Stimulated activated CD8-positive, alpha-beta memory T cell treated with anti-CD3 and anti-CD28 coated beads, Interleukin-15, amount 100 ng/mL, for 48 hours (primary cell): ENCODE measurements at regions not wholly inside any gene's neighbourhood (a gene's known extent, or its start where the extent isn't known, plus 50 kb on each side); places are given as distances from the start of the nearest gene placed in this dataset.
A peak's percentile ranks its signal among the peaks of the same experiment; 100 is the strongest.

ENCODE experiments used
- DNase-seq, 2 donors: peaks; one replicate each; pipeline ENCODE4 v3.0.0-alpha.2; 2020; ENCODE audit warnings: low read depth in 2 of 2

DNA sequence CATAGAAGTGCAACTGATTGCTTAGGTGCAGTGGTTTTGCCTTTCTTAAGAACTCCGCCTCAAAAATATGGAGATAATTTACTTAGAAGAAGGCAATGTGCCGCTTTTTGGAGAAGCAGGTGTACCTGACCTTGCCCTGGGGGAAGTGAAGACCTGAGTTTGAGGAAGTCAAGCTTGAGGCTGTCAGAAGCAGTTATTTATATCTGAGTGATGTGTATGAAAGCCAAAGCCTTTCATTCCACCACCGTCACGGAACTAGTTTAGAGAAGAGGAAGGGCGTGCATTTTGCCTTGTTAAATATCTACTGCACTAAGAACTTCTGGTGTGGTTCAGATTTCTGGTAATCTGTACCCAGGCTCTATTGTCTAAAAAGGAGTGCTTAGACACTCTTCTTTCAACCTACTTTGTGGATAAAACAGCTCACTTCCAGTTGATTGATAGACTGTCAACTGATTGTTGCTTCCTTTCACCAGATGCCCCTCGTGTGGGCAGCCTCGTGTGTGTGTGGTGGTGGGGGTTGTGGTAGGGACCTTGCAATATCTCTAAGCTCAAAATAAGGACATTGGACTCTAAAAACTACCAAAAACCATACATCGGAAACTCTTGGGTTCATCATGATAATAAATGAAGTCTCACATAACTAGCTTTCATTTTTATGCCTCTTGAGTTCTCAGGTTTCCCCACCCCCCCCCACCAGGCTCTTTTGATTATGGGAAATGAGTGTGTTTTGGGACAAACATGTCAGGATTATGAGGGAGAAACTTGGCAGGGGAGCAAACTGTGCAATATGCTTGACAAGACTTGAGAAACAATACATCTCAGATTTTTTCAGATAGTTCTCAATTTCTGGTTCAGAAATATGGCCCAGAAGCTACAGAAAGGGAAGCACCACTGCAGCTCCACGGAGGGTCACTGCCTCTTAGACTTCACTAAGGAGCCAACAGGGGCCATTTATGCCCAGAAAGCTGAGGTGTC is 78.6 kb downstream of the ARF6 start:
- peak; percentile 53 to 57 for DNase-seq

DNA sequence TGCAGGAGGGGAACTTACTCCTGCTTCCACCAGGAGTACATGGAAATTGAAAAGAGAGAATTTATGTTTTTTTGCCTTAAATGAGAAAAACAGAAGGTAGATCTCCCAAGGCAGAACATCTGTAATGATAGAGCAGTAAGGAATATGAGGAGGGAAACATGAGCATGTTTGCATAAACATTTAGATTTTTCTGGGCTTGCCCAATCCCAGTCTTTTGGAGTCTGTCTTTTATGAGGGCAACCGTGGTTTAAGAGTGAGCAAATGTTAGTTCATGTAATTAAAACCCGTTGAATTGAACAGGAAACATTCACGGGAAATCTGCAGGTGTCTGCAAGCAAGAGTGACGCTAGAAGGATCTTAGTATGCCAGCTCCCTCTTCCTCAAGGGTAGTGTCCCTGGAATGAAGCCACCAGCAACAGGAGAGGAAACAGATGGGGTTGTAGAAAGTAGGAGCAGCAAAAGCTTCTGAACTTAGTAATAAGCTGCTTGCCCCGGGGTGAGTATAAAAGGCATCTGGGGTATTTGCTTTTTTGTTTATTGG is 79.3 kb downstream of the ARF6 start:
- no peak for DNase-seq

DNA sequence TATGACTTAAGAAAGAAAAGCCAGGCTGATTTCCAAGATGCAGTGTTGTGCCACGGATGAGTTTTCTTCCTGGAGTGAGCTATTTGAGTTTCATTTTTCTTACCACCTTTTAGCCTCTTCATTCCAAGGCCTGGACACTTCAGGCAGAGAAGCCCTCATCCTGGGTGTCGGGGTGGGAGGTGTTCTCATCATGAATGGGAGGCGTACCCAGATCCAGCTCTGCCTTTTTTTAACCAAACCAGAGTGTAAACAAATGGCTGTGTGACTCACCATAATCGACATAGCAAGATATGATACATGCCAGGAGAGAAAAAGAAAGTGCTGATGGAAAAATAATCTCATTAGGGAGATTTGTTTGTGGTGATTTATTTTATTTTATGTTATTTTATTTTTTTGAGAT is 79.9 kb downstream of the ARF6 start:
- DNase-seq = no peak

DNA sequence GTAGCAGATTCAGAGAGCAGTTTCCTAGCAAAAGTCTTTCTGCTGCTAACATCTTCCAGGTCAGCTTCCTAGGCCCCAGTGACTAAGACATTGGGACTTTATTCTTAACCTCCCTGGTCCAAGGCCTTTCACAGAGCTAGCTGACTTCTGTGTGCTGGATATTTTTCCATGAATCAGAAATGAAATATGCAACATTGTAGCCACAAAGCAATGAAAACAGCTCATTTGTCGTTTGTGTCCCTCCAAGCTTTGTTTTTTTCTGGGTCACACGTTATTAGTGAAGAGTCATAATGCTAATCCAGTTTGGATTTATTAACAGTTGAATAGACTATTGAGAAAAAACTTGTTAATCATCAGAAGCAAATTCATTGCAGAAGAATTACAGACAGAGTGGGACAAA is 82.4 kb downstream of the ARF6 start:
- no peak for DNase-seq

DNA sequence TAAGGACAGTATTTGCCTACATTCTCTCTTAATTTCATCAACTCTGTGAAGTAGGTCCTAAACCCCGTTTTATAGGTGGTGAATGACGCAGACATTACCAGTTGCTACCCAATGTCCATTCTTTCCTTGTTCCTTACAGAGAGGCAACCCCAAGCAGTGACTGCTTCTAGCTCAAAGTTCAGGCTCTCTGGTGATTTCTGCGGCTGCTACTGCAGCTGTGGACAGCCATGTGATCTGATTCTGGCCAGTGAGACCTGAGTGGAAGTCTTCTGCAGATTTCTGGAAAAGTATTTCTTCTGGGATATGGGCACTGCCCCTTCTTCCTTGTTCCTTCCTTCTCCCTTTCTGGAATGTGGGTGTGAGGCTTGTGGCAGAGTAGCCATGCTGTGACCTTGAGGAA is 82.9 kb downstream of the ARF6 start:
- no peak for DNase-seq

DNA sequence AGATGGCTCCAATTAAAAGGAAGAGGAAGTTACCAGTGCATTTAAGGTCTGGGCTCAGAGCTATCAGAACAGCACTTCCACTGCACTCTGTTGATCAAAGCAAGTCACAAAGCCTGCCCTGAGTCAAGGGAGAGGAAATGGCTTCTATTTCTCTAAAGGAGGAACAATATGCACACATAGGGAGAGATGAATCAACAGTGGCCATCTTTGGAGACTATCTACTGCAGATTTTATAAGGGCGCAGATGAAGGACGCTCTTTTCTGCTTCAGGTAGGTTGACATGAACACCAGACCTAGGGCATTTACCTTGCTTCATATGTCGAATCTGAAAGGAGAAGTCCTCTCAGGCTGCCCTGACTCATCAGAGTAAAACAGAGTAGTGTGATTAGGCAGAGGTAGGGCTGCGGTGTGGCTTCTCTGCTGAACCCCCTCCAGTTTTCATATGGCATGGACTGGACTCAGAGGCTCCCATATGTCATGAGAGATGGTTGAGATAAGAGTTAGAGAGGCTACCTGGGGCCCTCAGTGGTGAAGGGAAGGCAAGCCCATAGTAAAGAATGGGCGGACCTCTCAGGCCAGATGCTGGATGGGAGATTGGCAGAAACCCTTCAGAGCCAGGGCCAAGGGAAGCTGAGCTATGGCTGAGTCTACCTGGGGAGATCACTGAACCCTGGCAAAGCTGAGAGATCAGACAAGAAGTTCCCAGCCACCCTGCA is 84.4 kb downstream of the ARF6 start:
- peak in 1 of 2 donors; percentile 50 for DNase-seq

DNA sequence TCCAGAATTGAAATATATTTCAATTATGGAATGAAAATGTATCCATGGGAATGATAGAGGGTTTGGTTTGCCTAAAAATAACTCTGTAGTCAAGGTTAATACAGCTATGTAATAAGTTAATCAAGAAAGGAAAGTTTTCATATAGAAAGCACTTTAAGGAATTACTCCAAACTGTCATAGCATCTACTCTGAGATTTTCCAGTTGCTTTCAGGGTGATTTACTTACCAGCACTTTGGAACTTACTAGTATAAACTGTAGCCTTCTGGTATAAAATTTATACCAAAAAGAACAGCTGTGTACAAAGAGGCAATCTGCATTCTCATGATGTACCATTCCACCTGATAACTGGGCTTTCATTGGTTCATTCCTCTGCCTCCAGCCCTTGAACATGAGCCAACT is 87.1 kb downstream of the ARF6 start:
- no peak for DNase-seq

DNA sequence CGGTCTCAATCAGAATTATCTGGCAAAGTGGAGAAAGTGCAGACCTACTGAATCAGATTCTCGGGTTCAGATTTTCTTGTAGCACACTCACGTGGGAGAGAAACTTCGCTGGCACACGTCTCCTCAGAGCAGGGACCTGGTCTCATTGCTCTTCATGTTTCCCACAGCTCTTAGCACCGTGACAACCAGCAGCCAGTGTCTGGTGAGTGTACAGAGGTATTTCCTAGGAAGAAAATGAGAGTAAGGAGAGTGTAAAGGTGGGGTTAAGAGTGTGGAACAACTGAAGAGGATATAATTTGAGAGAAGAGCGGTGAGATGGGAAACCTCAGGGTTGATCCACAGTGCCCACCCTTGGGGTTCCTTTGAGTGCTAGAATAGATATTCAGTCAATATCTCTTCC is 89.2 kb downstream of the ARF6 start:
- no peak for DNase-seq

DNA sequence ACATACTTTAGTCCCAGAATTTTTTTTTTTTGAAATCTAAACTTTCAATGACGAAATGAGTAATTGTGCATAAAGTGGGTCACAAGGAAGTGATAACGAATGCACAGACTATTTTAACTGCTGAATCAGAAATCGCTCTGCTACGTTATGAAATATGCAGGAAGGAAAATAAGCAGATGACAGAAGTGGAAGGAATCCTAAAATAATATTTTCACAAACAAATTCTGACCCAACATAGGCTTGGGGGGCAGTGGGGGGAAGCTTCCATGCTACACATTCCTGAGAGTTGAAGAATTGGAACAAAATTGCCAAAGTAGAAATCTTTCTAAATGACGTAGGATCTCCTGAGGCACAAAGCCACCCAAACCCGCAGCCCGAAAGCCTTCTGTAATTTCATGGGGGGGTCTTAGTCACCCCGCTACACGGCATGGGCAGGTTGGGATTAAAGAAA is 89.6 kb downstream of the ARF6 start:
- no peak for DNase-seq

DNA sequence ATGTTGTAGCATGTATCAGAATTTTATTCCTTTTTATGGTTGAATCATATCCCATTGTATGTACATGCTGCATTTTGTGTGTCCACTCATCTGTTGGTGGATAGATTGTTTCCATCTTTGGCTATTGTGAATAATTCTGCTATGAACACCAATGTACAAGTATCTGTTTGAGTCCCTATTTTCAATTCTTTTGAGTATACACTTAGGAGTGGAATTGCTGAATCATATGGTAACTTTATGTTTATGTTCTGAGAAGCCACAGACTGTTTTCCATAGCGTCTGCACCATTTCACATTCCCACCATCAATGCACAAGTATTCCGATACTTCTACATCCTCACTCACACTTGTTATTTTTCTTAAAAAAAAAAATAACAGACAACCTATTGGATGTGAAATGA is 91.5 kb downstream of the ARF6 start:
- no peak for DNase-seq

DNA sequence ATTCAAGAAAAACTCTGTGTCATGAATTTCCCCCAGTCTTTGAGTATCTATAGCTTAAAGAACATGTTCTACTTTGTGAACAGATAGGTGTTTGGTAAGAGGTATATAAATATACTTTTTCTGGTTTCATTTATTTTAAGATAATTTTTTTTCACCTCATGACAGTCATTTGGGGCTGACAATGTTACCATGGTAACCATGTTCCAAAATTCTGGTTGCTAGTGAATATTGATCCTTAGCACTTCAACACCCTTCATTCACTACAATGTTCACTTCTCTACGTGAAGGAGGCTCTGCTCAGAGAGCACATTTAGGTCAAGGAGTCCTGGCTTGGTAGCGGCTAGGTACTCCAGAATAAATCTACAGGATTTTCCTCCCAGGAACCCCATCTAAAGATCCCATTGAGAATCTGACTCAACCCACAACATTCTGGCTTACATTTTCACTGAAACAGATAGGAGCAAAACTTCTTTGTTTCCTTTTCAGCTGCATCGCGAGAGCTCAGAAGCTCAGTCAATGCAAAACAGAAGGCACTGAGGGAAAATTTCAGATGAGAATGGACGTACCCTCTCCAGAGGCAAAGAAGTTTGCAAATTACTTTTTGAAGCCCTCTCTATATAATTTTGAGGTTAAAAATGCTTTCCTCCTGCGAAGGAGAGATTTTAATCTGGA is 93.6 kb downstream of the ARF6 start:
- DNase-seq = no peak

DNA sequence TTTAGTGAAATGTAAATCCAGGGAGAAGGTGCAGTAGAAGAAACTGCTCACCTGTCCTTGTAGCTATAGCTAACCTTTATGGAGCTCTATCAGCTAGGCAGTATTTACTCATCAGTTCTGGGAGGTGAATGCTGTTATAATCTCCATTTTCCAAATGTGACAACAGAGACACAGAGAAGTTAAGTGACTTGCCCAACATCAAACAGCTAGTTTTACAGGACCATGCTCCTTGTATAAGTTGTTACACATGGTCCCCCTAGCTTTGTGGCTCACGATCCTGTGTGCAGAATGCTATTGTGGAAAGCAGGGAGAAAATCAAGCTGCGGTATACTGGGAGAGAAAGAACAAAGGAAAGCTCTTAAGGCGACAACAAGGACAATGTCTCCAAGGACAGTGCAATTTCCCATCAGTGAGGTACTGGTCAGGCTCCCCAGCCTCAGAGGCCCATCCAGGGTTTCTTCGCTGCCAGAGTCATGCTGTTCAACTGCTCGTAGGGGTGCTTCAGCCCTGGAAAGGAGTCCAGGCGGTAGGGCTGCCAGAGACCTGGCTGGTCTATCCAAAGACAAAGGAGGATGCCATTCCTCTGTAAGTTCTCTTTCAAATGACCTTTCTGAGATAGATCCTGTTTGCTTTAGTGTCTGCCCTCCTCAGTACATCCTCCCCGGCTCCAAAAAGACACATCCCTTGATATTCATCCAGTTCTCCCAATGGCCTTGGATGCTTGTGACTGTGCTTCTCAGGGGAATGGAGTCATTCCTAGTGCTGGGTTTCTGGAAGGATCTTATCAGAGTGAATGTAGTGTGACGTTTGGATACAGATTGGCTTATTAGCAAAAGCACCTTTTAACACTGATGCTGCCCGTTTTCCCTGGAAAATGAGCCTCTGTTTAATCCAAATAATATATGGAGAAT is 95.5 kb downstream of the ARF6 start:
- no peak for DNase-seq

DNA sequence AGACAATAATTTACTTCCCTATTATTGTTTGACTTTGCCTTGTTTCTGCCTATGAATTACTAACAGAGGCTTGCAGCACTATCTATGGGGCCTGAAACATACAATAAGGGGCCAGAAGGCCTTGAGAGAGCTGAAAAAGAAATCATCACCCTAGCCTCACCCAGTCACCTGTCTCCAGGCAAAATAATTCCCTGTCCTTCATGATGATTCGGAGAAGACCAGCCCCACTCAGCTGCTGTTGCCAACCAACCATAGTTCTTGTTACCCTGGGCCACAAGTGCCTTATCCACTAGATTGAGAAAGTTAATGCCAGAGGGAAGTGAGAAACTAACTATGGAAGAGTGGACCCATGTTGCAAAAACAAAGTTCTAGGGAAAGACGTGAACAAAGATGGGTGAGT is 97.1 kb downstream of the ARF6 start:
- DNase-seq = no peak

DNA sequence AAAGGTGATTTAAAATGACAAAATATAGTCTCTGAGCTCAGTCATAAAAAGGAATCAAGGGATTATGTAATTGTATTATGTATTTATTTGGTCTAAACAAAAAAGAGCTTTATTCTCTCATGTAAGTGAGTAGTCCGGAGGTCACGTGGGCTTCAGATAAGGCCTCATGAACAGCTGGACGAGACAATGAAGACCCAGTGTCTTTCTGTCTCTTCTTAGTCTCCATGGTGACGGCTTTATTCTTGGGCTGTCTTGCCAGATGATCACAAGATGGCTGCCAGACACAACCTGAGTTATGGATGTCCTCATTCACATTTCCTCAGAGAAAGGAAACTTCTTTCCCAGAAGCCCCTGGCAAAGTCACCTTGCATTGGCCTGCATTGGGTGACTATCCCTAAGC is 98.6 kb downstream of the ARF6 start:
- DNase-seq = no peak

DNA sequence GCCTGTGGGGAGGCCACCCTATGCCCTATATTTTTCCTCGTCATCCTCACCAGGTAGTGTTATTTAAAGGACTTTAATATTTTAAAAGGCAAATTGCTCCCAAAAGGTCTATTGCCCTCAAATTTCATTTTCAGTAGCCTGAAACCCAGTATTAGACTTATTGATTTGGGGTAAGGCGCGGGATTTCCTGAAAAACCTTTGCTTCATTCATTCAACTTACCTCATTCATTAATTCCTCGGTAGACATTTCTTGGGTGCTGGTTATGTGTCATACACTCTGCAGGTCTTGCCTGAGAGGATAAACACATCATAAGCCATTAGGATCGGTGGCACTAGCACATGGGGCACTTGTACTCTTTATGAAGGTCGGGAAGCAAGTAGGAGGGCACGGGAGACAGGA is 99.2 kb downstream of the ARF6 start:
- no peak for DNase-seq

DNA sequence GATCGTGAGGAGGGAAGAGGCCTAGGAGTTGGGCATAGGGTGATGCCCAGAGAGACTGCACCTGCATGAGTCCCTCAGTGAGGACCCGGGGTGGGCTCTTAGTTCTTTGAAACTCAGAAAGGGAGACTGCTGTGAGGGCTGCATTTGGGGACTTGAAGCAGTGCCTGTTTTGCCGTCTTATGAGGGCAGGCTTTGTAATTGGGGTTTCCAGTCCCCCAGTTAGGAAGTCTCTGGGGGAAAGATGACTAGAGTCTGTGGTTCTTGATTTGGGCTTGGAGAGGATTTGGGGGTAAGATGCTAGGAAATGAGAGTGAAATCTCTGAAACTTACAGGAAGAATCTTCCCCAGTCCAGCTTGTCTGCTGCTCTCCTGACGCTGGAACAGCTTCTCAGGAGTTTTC is 99.6 kb downstream of the ARF6 start:
- no peak for DNase-seq

DNA sequence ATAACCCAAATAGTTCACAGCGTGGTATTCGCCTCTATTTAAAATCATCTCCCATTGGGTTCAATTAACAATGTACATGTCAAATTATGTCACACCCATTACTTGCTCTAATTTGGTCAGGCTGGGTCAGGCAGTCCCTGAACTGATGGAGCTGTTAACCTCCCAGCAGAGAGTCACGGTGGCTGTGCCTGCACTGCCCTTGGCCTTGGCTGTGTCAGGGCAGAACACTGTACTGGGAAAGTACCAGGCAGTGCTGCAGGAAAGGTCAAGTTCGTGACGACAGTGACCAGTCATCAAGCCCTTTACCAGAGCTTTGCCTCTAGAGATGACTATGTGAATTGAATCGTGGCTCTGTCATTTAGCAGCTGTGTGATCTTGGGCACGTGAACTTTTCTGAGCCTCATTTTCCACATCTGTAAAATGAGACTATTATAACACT is 100.0 kb downstream of the ARF6 start:
- peak in 1 of 2 donors; percentile 59 for DNase-seq

DNA sequence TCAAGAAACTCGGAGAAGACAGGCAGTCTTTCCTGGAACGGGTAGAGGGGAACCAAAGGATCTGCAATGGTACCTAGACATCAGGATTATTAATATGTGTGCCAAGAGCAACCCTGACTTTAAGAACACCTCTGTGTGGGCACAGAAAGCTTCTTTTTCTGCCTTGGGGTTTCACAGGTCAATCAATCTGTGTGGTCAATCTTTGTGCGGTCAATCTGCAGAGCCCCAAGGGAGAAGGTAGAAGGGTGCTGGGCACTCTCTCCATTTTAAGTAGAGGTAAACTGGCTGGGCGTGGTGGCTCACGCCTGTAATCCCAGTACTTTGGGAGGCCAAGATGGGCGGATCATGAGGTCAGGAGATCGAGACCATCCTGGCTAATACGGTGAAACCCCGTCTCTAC is 100.7 kb downstream of the ARF6 start:
- DNase-seq = no peak

DNA sequence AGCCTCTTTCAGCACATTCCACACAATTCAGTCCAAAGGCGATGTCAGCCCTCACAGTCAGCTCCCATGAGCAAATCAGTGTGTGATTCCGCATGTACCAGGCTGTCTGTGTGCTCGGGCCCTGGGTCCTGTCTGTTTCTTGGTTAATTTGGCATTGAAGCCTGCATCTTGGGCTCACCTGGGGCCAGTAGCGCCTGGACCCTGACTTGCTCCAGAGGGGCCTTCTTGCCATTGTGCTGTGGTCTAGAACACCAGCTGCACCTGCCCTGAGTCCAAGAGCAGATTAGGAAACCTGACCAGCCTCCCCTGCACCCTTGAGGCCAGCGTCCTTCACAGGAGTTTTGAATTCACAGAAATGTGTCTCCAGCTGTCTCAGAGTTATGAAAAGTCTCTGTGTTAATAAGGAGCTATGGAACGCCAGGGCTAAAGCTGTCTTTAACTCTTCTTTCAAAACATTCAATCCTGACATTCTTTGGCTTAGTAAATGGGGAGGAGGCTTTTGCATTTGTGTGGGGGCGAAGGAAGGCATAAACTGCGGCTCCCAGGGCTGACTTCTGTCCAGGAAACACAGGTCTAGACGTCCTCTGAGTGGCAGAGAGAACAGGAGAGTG is 102.2 kb downstream of the ARF6 start:
- DNase-seq = no peak

DNA sequence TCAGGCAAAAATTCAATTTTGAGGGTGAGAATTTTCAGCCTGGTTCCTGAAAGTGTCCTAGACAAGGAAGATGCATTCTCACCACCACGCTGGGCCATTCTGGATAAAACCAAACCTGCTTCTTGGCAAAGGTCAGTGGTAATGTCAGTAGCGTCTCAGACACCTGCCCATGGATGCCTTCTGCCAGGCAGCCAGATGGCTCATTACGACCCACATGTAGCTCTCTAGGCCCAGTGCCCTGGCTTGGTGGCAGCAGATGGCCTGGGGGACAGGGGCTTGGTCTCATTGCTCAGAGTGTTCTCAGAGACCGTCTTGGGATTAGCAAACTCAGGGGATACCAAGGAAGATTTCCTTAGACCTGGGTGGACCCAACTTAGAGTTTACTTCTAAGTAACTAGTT is 105.1 kb downstream of the ARF6 start:
- DNase-seq = no peak
